ENCODE measurements at regions not wholly inside any gene's neighbourhood (a gene's known extent, or its start where the extent isn't known, plus 50 kb on each side); places are given as distances from the start of the nearest gene placed in this dataset.

GRCh38 chr20:11797156-11797555 is 120.5 kb upstream of the BTBD3 start:
- no peak for TF ChIP-seq CTCF (conservative IDR thresholded peaks at IDR 0.05 in 1 of 2, IDR thresholded peaks at IDR 0.05 in 1 of 2; ENCODE audit: extremely low read depth in 1 of 2, insufficient read depth in 1 of 2, low read depth in 1 of 2, low read length in 2 of 2)
- TF ChIP-seq EZH2 (IDR thresholded peaks at IDR 0.05; ENCODE audit: borderline replicate concordance, low read length), result no peak

Measured in mammary epithelial cell (primary cell).